Adrenal gland (tissue), 5 donors: ENCODE measurements at regions not wholly inside any gene's neighbourhood (a gene's known extent, or its start where the extent isn't known, plus 50 kb on each side); places are given as distances from the start of the nearest gene placed in this dataset.

Experiments used
- POLR2A ChIP-seq, 2 donors: fragments of 450-650 bp; IDR thresholded peaks; one replicate each; pipeline ENCODE4 v1.6.1; 2017; ENCODE audit warnings: antibody characterized with exemption in 2 of 2, mild to moderate bottlenecking in 2 of 2, moderate library complexity in 1 of 2
- TF ChIP-seq, protein P1 (sequence below), 6 experiments: fragments of 450-650 bp in 4 of 6; fragments of 200-600 bp in 2 of 6; sonication (generic) in 1 of 6; IDR thresholded peaks; 1 replicate in 5 of 6; 2 replicates in 1 of 6; pipeline versions ENCODE4 v1.5.1 to v1.8.0; 2016 to 2021; ENCODE audit warnings: antibody characterized with exemption in 6 of 6, mild to moderate bottlenecking in 2 of 6, moderate library complexity in 1 of 6
- donor health status: DM: no; HTN: no; CAD: no.

- TF ChIP-seq, protein P1, sequence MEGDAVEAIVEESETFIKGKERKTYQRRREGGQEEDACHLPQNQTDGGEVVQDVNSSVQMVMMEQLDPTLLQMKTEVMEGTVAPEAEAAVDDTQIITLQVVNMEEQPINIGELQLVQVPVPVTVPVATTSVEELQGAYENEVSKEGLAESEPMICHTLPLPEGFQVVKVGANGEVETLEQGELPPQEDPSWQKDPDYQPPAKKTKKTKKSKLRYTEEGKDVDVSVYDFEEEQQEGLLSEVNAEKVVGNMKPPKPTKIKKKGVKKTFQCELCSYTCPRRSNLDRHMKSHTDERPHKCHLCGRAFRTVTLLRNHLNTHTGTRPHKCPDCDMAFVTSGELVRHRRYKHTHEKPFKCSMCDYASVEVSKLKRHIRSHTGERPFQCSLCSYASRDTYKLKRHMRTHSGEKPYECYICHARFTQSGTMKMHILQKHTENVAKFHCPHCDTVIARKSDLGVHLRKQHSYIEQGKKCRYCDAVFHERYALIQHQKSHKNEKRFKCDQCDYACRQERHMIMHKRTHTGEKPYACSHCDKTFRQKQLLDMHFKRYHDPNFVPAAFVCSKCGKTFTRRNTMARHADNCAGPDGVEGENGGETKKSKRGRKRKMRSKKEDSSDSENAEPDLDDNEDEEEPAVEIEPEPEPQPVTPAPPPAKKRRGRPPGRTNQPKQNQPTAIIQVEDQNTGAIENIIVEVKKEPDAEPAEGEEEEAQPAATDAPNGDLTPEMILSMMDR (IDR thresholded peaks at IDR 0.05) = no peak
- no peak for TF ChIP-seq POLR2A (IDR thresholded peaks at IDR 0.05)
Measured at GRCh38 chr5:25619273-25619672, 974.5 kb upstream of the CDH10 start.
